Loucy (cell line): ENCODE measurements at regions not wholly inside any gene's neighbourhood (a gene's known extent, or its start where the extent isn't known, plus 50 kb on each side); places are given as distances from the start of the nearest gene placed in this dataset.
"Not testable (repeated sequence)": the region's sequence is repeated elsewhere in the genome, so short reads cannot be mapped to it uniquely, and the experiment has no call there.

ENCODE experiments used
- H2AFZ ChIP-seq: fragments of 200-600 bp; sonication (generic); 2 replicates; pipeline ENCODE4 v1.6.0; 2016; ENCODE audit warnings: antibody characterized with exemption, mild to moderate bottlenecking, low read length, moderate library complexity
- H3F3A ChIP-seq: fragments of 200-600 bp; 2 replicates; pipeline ENCODE4 v1.6.0; 2016; ENCODE audit warnings: antibody characterized with exemption, low read depth, mild to moderate bottlenecking
- H3K27me3 ChIP-seq: fragments of 200-600 bp; sonication (generic); 2 replicates; pipeline ENCODE4 v1.6.1; 2014; ENCODE audit warnings: low read length, mild to moderate bottlenecking; ENCODE audit not compliant: insufficient read depth, poor library complexity, severe bottlenecking
- H3K36me3 ChIP-seq: fragments of 200-600 bp; sonication (generic); 2 replicates; pipeline ENCODE4 v1.6.1; 2016; ENCODE audit warnings: low read length; ENCODE audit not compliant: insufficient read depth
- H3K4me1 ChIP-seq: fragments of 200-600 bp; sonication (generic); 2 replicates; pipeline ENCODE4 v1.5.1; 2014; ENCODE audit warnings: low read length, mild to moderate bottlenecking; ENCODE audit not compliant: insufficient read depth, poor library complexity, severe bottlenecking
- H3K4me2 ChIP-seq: fragments of 200-600 bp; sonication (generic); 2 replicates; pipeline ENCODE4 v1.6.0; 2014; ENCODE audit warnings: antibody characterized with exemption, low read length, low read depth, mild to moderate bottlenecking; ENCODE audit not compliant: poor library complexity, severe bottlenecking
- H3K4me3 ChIP-seq: fragments of 200-600 bp; sonication (generic); 2 replicates; pipeline ENCODE4 v1.5.1; 2014; ENCODE audit warnings: low read length, mild to moderate bottlenecking, mixed read lengths; ENCODE audit not compliant: poor library complexity, severe bottlenecking
- H3K79me2 ChIP-seq: fragments of 200-600 bp; sonication (generic); 2 replicates; pipeline ENCODE4 v1.6.1; 2014; ENCODE audit warnings: low read length; ENCODE audit not compliant: insufficient read depth
- H3K9ac ChIP-seq: fragments of 200-600 bp; sonication (generic); 2 replicates; pipeline ENCODE4 v1.6.0; 2014; ENCODE audit warnings: mild to moderate bottlenecking, low read depth, low read length, moderate library complexity; ENCODE audit not compliant: poor library complexity, severe bottlenecking
- H3K9me2 ChIP-seq: fragments of 200-600 bp; sonication (generic); replicated peaks from 2 replicates; pipeline ENCODE4 v1.6.1; 2016; ENCODE audit warnings: low read depth, low read length, mixed read lengths
- H3K9me3 ChIP-seq: fragments of 200-600 bp; sonication (generic); 2 replicates; pipeline ENCODE4 v1.6.1; 2014; ENCODE audit warnings: mild to moderate bottlenecking, antibody characterized with exemption, low read length, low read depth; ENCODE audit not compliant: insufficient read depth
- H4K20me1 ChIP-seq: fragments of 200-600 bp; sonication (generic); 2 replicates; pipeline ENCODE4 v1.6.0; 2014; ENCODE audit warnings: antibody characterized with exemption, low read length, mild to moderate bottlenecking; ENCODE audit not compliant: insufficient read depth, poor library complexity, severe bottlenecking
- CTCF ChIP-seq: fragments of 200-600 bp; sonication (generic); conservative IDR thresholded peaks from 2 replicates; pipeline ENCODE4 v1.5.1; 2014; ENCODE audit warnings: mild to moderate bottlenecking, antibody characterized with exemption, low read length
- EZH2phosphoT487 ChIP-seq: fragments of 200-600 bp; IDR thresholded peaks from 2 replicates; pipeline ENCODE4 v1.6.1; 2018; ENCODE audit warnings: antibody characterized with exemption, mild to moderate bottlenecking, moderate library complexity, borderline replicate concordance

GRCh38 chr1:79232818-79233217 is 226.3 kb upstream of the ADGRL4 start:
- H4K20me1 ChIP-seq = no peaks in the 10 kb centered on the region
- H3K27me3 ChIP-seq = no peaks in the 10 kb centered on the region
- no peak overlapping the region for H3K9ac ChIP-seq
- no peak overlapping the region for H3K4me2 ChIP-seq
- no peaks in the 10 kb centered on the region for H3K9me2 ChIP-seq
- no peaks in the 10 kb centered on the region for H3K9me3 ChIP-seq
- no peak overlapping the region for H3K4me3 ChIP-seq
- no peaks in the 10 kb centered on the region for H3K36me3 ChIP-seq
- H2AFZ ChIP-seq = no peak overlapping the region
- H3K79me2 ChIP-seq = no peaks in the 10 kb centered on the region
- no peaks in the 10 kb centered on the region for H3F3A ChIP-seq
- no peak for TF ChIP-seq EZH2phosphoT487
- no peak for TF ChIP-seq CTCF
- H3K4me1 ChIP-seq = no peaks in the 10 kb centered on the region

GRCh38 chr1:79230751-79231150 is 224.2 kb upstream of the ADGRL4 start:
- H3K79me2 ChIP-seq, H3F3A ChIP-seq, H3K9me3 ChIP-seq, H3K4me2 ChIP-seq, H3K4me3 ChIP-seq, H3K27me3 ChIP-seq, H3K36me3 ChIP-seq, H2AFZ ChIP-seq, H3K4me1 ChIP-seq, H3K9ac ChIP-seq, H3K9me2 ChIP-seq, H4K20me1 ChIP-seq: not testable (repeated sequence)

- Histone ChIP-seq H3K4me1 (no peaks in the 10 kb centered on the region), H3K9me3 (no peaks in the 10 kb centered on the region), H3K9ac (no peak overlapping the region), H3K4me3 (no peak overlapping the region), H3K9me2 (no peaks in the 10 kb centered on the region), H3K4me2 (no peak overlapping the region), H4K20me1 (no peaks in the 10 kb centered on the region), H3K36me3 (no peaks in the 10 kb centered on the region), H3K27me3 (no peaks in the 10 kb centered on the region), H2AFZ (no peak overlapping the region), H3F3A (no peaks in the 10 kb centered on the region), H3K79me2 (no peaks in the 10 kb centered on the region)
- no peak for TF ChIP-seq CTCF
- no peak for TF ChIP-seq EZH2phosphoT487
These were observed 220.4 kb upstream of the ADGRL4 start for GRCh38 chr1:79226963-79227362.

- no peaks in the 10 kb centered on the region for H3K4me1 ChIP-seq
- H3F3A ChIP-seq = no peaks in the 10 kb centered on the region
- no peaks in the 10 kb centered on the region for H3K79me2 ChIP-seq
- no peaks in the 10 kb centered on the region for H3K27me3 ChIP-seq
- no peaks in the 10 kb centered on the region for H3K9me3 ChIP-seq
- no peak overlapping the region for H3K4me2 ChIP-seq
- no peaks in the 10 kb centered on the region for H4K20me1 ChIP-seq
- H3K4me3 ChIP-seq = no peak overlapping the region
- H2AFZ ChIP-seq = no peak overlapping the region
- H3K9ac ChIP-seq = no peak overlapping the region
- H3K36me3 ChIP-seq = no peaks in the 10 kb centered on the region
- TF ChIP-seq EZH2phosphoT487 (no peak), CTCF (no peak)
- no peaks in the 10 kb centered on the region for H3K9me2 ChIP-seq
These were observed 218.0 kb upstream of the ADGRL4 start for GRCh38 chr1:79224537-79224936.
